HL-60 (cell line): ENCODE measurements at regions not wholly inside any gene's neighbourhood (a gene's known extent, or its start where the extent isn't known, plus 50 kb on each side); places are given as distances from the start of the nearest gene placed in this dataset.

Experiments used
- CTCF ChIP-seq: IDR thresholded peaks from one replicate; pipeline ENCODE4 v1.5.1; 2011; ENCODE audit warnings: low read length, control low read depth, inconsistent platforms; ENCODE audit not compliant: insufficient read depth
- GABPA ChIP-seq: IDR thresholded peaks from 2 replicates; pipeline ENCODE4 v1.6.1; 2012; ENCODE audit warnings: low read depth
- POLR2AphosphoS5 ChIP-seq: IDR thresholded peaks from 2 replicates; pipeline ENCODE4 v1.6.1; 2012; ENCODE audit warnings: low read depth
- REST ChIP-seq: IDR thresholded peaks from 2 replicates; pipeline ENCODE4 v1.6.1; 2012; ENCODE audit warnings: low read depth; ENCODE audit not compliant: insufficient replicate concordance

- TF ChIP-seq CTCF (no peak), GABPA (no peak), REST (no peak), POLR2AphosphoS5 (no peak)
Observed at GRCh38 chrX:107542500-107542899, 85.8 kb upstream of the PRPS1 start.
